KOPT-K1 (cell line): ENCODE measurements at regions not wholly inside any gene's neighbourhood (a gene's known extent, or its start where the extent isn't known, plus 50 kb on each side); places are given as distances from the start of the nearest gene placed in this dataset.

Source experiments
- H3K27ac ChIP-seq: fragments of 200-600 bp; sonication (generic); 2 replicates; pipeline ENCODE4 v1.5.1; 2016; ENCODE audit warnings: antibody characterized with exemption, mild to moderate bottlenecking, low read depth, low read length; ENCODE audit not compliant: poor library complexity, severe bottlenecking
- H3K36me3 ChIP-seq: fragments of 200-600 bp; sonication (generic); 2 replicates; pipeline ENCODE4 v1.5.1; 2017; ENCODE audit warnings: antibody characterized with exemption, mild to moderate bottlenecking, low read length, moderate library complexity; ENCODE audit not compliant: insufficient read depth
- H3K9me3 ChIP-seq: fragments of 200-600 bp; sonication (generic); 2 replicates; pipeline ENCODE4 v1.5.1; 2017; ENCODE audit warnings: antibody characterized with exemption, low read length, mild to moderate bottlenecking; ENCODE audit not compliant: insufficient read depth, poor library complexity, severe bottlenecking

- H3K9me3 ChIP-seq, result peaks cover 3% of the 10 kb centered on the region
These were observed 285.5 kb upstream of the PCDH10 start for GRCh38 chr4:132863619-132864018.

GRCh38 chr4:132865458-132865857 is 283.6 kb upstream of the PCDH10 start:
- Histone ChIP-seq H3K36me3 (no peaks in the 10 kb centered on the region), H3K9me3 (peaks cover 3% of the 10 kb centered on the region), H3K27ac (no peak overlapping the region)

More at GRCh38 chr4:132863619-132864018, 285.5 kb upstream of the PCDH10 start:
- Histone ChIP-seq H3K36me3 (no peaks in the 10 kb centered on the region), H3K27ac (no peak overlapping the region)

GRCh38 chr4:132865922-132866321 is 283.2 kb upstream of the PCDH10 start:
- Histone ChIP-seq H3K27ac (no peak overlapping the region), H3K36me3 (no peaks in the 10 kb centered on the region), H3K9me3 (peaks cover 6% of the 10 kb centered on the region)

GRCh38 chr4:132866616-132867015 is 282.5 kb upstream of the PCDH10 start:
- Histone ChIP-seq H3K27ac (no peak overlapping the region), H3K36me3 (no peaks in the 10 kb centered on the region), H3K9me3 (peaks cover 6% of the 10 kb centered on the region)

- no peaks in the 10 kb centered on the region for H3K36me3 ChIP-seq
- no peak overlapping the region for H3K27ac ChIP-seq
- no peaks in the 10 kb centered on the region for H3K9me3 ChIP-seq
These were observed 255.3 kb upstream of the PCDH10 start for GRCh38 chr4:132893787-132894186.

- Histone ChIP-seq H3K27ac (no peak overlapping the region), H3K9me3 (no peaks in the 10 kb centered on the region), H3K36me3 (no peaks in the 10 kb centered on the region)
These were observed 247.9 kb upstream of the PCDH10 start for GRCh38 chr4:132901224-132901623.

- H3K27ac ChIP-seq, result no peak overlapping the region
- no peaks in the 10 kb centered on the region for H3K36me3 ChIP-seq
- H3K9me3 ChIP-seq, result no peaks in the 10 kb centered on the region
These were observed 238.8 kb upstream of the PCDH10 start for GRCh38 chr4:132910229-132910748.

- no peaks in the 10 kb centered on the region for H3K36me3 ChIP-seq
- H3K27ac ChIP-seq, result no peak overlapping the region
- no peaks in the 10 kb centered on the region for H3K9me3 ChIP-seq
These were observed 231.0 kb upstream of the PCDH10 start for GRCh38 chr4:132918096-132918495.

- Histone ChIP-seq H3K27ac (no peak overlapping the region), H3K36me3 (no peaks in the 10 kb centered on the region), H3K9me3 (no peaks in the 10 kb centered on the region)
These were observed 225.6 kb upstream of the PCDH10 start for GRCh38 chr4:132923516-132923915.

- Histone ChIP-seq H3K9me3 (no peaks in the 10 kb centered on the region), H3K27ac (no peak overlapping the region), H3K36me3 (no peaks in the 10 kb centered on the region)
These were observed 214.2 kb upstream of the PCDH10 start for GRCh38 chr4:132934911-132935310.

- Histone ChIP-seq H3K9me3 (peaks cover 23% of the 10 kb centered on the region), H3K27ac (no peak overlapping the region), H3K36me3 (no peaks in the 10 kb centered on the region)
These were observed 193.9 kb upstream of the PCDH10 start for GRCh38 chr4:132955146-132955545.

- Histone ChIP-seq H3K27ac (no peak overlapping the region), H3K36me3 (no peaks in the 10 kb centered on the region), H3K9me3 (peaks cover 28% of the 10 kb centered on the region)
These were observed 192.1 kb upstream of the PCDH10 start for GRCh38 chr4:132956962-132957361.

GRCh38 chr4:132958457-132959263 is 190.4 kb upstream of the PCDH10 start:
- peaks cover 28% of the 10 kb centered on the region for H3K9me3 ChIP-seq
- H3K27ac ChIP-seq, result no peak overlapping the region
- H3K36me3 ChIP-seq, result no peaks in the 10 kb centered on the region

GRCh38 chr4:132981611-132982010 is 167.5 kb upstream of the PCDH10 start:
- Histone ChIP-seq H3K9me3 (no peaks in the 10 kb centered on the region), H3K27ac (no peak overlapping the region), H3K36me3 (no peaks in the 10 kb centered on the region)

GRCh38 chr4:132982151-132982550 is 166.9 kb upstream of the PCDH10 start:
- no peak overlapping the region for H3K27ac ChIP-seq
- no peaks in the 10 kb centered on the region for H3K36me3 ChIP-seq
- no peaks in the 10 kb centered on the region for H3K9me3 ChIP-seq

- no peaks in the 10 kb centered on the region for H3K9me3 ChIP-seq
- H3K36me3 ChIP-seq, result no peaks in the 10 kb centered on the region
- no peak overlapping the region for H3K27ac ChIP-seq
These were observed 158.0 kb upstream of the PCDH10 start for GRCh38 chr4:132991111-132991510.
